Type B pancreatic cell (in vitro differentiated cells): ENCODE measurements at regions not wholly inside any gene's neighbourhood (a gene's known extent, or its start where the extent isn't known, plus 50 kb on each side); places are given as distances from the start of the nearest gene placed in this dataset.
"Not testable (repeated sequence)": the region's sequence is repeated elsewhere in the genome, so short reads cannot be mapped to it uniquely, and the experiment has no call there.

Experiments used
- DNase-seq: peaks from one replicate; pipeline ENCODE4 v3.0.0; 2021; ENCODE audit warnings: mixed read lengths; ENCODE audit not compliant: unreplicated experiment; ENCODE audit errors: extremely low spot score
- H3K27ac Mint-ChIP-seq: 2 replicates; pipeline ENCODE4 v1.8.0; 2021; ENCODE audit warnings: mild to moderate bottlenecking, mixed read lengths
- H3K27me3 Mint-ChIP-seq: 2 replicates; pipeline ENCODE4 v1.8.0; 2021; ENCODE audit warnings: mixed read lengths
- H3K36me3 Mint-ChIP-seq: 2 replicates; pipeline ENCODE4 v1.8.0; 2021; ENCODE audit warnings: mixed read lengths
- H3K4me1 Mint-ChIP-seq: one replicate; pipeline ENCODE4 v1.8.0; 2021; ENCODE audit warnings: mixed read lengths; ENCODE audit not compliant: unreplicated experiment
- H3K4me3 Mint-ChIP-seq: 2 replicates; pipeline ENCODE4 v1.8.0; 2021; ENCODE audit warnings: mild to moderate bottlenecking, mixed read lengths
- H3K9me3 Mint-ChIP-seq: 2 replicates; pipeline ENCODE4 v1.8.0; 2021; ENCODE audit warnings: mixed read lengths
- TF ChIP-seq, protein P1 (sequence below): fragments of 200-600 bp; sonication (generic); conservative IDR thresholded peaks from 2 replicates; pipeline ENCODE4 v1.5.0; 2021; ENCODE audit warnings: antibody characterized with exemption, mild to moderate bottlenecking

DNA sequence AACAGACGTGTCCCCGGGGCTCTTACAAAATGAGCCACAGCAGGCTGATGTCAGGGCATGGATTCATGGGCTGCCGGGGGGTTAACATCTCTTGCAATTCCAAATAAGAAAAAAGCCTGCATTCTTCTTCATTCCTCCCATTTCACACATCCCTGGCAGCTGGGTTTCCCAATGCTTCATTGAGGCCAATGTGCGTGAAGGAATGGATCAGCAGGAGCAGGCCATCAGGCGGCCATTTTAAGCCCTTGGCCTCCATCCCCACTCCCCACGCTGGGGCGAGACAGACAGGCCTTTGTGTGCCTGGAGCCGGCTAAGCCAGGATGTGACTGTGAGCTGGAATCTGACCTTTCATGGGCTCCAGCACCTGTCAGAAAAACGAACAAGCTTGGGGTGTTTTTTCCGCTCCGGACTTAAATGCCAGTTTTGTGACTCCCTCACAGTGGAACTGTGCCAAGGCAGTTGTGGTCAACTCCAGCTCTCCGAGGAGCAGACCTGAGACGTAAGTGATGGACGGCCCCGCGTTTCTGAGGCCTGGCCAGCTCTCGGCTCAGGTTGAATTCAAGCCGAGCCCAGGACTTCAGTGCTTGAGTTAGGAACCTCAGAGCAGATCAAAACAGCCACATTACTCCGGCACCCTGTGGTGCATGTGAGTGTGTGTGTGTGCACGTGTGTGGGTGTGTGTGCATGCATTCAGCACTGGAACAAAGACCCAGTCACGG, 133.1 kb downstream of the TMEM30B start:
- no peaks in the 10 kb centered on the region for H3K27me3 Mint-ChIP-seq
- peaks cover 11% of the 10 kb centered on the region for H3K36me3 Mint-ChIP-seq
- peak overlapping the region; percentile 14 for H3K27ac Mint-ChIP-seq
- H3K4me1 Mint-ChIP-seq, result peaks cover 61% of the 10 kb centered on the region
- no peak for DNase-seq
- peaks cover 17% of the 10 kb centered on the region for H3K9me3 Mint-ChIP-seq
- TF ChIP-seq, protein P1, sequence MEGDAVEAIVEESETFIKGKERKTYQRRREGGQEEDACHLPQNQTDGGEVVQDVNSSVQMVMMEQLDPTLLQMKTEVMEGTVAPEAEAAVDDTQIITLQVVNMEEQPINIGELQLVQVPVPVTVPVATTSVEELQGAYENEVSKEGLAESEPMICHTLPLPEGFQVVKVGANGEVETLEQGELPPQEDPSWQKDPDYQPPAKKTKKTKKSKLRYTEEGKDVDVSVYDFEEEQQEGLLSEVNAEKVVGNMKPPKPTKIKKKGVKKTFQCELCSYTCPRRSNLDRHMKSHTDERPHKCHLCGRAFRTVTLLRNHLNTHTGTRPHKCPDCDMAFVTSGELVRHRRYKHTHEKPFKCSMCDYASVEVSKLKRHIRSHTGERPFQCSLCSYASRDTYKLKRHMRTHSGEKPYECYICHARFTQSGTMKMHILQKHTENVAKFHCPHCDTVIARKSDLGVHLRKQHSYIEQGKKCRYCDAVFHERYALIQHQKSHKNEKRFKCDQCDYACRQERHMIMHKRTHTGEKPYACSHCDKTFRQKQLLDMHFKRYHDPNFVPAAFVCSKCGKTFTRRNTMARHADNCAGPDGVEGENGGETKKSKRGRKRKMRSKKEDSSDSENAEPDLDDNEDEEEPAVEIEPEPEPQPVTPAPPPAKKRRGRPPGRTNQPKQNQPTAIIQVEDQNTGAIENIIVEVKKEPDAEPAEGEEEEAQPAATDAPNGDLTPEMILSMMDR, result no peak
- H3K4me3 Mint-ChIP-seq, result no peak overlapping the region

DNA sequence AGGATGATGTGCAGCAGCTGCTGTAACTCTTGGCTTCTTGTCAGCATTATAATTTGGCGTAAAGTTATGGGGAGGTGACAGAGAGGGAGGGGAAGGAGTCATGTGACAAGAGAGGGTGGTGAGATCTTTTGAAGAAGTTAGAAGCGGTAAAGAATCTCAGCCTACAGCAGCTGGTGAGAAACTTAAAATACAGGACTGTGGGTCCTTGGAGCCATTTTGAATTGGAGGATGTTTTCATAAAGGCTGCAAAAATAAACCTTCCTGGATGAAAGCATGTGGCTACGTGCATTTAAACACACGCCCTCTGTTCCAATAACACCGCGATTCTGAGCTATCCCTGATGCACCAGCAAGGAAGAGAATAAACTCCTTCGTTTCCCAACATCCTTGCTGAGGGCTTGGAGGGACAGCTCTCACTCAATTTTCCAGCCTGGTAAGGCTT, 133.7 kb downstream of the TMEM30B start:
- Mint-ChIP-seq H3K27me3 (no peaks in the 10 kb centered on the region), H3K27ac (peak overlapping the region; percentile 14), H3K4me1 (peaks cover 55% of the 10 kb centered on the region), H3K4me3 (no peak overlapping the region), H3K36me3 (peaks cover 11% of the 10 kb centered on the region), H3K9me3 (peaks cover 19% of the 10 kb centered on the region)
- no peak for DNase-seq
- TF ChIP-seq, protein P1, result no peak

DNA sequence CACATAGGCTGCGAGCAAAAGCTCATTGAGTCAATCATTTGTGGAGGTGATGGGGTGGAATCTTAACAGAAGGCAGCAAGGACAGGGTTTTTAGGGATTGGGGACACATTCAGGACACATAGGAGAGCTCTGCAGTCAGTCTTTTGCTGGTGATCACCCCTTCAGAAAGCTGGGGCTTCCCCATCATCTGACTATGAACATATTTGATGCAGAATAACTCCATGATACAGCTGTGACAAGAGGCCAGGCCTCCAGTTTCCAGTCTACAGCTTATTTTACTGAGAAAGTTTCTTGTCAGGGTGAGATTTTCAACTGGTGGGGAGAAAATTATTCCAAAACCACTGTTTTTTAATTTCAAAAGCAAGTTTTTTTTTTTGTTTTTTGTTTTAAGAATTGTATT, 134.2 kb downstream of the TMEM30B start:
- Mint-ChIP-seq H3K4me3 (no peak overlapping the region), H3K9me3 (peaks cover 19% of the 10 kb centered on the region), H3K27me3 (no peaks in the 10 kb centered on the region), H3K27ac (no peak overlapping the region), H3K36me3 (peaks cover 11% of the 10 kb centered on the region), H3K4me1 (peaks cover 55% of the 10 kb centered on the region)
- DNase-seq, result no peak
- TF ChIP-seq, protein P1, result no peak

DNA sequence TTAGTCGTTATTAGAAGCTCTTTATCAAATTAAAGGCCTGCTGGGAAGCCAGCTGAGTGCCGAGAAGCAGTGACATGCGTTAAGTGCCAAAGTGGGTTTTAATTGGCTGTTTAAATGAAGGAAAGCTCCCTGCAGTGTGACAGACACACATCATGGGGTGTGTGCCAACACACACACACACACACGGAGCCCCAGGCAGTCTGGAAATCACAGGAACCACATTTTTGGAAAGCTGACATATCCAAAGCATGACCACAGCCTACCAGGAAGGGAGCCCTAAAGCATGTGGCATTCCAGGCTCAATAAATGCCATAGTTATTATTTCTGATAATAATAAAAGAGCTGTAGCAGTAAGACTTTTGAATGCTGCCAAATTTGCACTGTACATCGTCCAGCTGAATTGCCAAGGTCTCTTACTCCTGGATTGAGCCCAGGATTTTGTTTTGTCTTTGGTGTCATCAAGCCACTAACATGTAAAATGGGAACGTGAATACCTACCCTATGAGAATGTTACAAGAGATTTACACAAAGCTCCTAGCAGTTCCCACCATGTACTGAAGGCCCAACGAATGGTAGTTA, 135.1 kb downstream of the TMEM30B start:
- Mint-ChIP-seq H3K36me3 (peaks cover 11% of the 10 kb centered on the region), H3K4me3 (peak overlapping the region; percentile 48), H3K27ac (peak overlapping the region; percentile 12), H3K27me3 (no peaks in the 10 kb centered on the region), H3K9me3 (peaks cover 19% of the 10 kb centered on the region), H3K4me1 (peaks cover 50% of the 10 kb centered on the region)
- DNase-seq, result no peak
- TF ChIP-seq, protein P1, result no peak

DNA sequence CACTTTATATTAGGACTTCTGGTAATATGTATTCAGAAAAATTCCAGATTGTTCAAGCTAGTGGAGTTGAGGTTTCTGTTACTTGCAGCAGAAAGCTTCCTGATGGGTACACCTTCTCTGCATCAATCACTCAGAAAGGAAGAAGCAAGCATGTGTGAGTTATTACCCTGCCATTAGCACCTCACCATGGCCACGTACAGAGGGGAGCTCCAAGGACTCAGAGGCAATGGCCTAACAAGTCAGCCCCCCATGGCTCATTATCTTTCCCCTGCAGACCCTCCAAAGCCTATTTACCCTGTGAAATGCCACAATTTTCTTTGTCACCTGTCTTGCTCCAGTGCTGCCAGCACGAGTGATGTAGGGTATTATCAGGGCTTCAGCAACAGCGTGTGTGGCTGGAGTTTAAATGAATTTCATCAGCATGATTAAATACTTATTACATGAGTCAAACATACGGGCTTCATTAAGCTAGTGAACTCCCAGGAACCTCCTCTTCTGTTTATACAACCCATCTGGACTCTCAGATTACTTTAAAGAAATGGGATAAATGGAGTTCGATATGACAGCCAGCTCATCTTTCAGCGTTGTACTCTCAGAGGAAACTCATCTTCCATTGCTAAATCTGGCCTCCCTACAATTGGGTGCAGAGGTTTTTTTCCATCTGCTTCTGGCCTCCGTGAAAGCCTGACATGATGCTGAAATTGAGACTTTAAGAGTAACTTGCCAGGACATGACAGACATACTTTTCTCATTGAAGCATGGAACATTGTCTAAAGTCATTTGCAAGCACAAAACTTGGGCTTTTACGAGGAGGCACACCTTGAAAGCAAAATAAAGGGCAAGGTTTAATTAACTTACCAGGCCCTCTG, 135.9 kb downstream of the TMEM30B start:
- H3K4me1 Mint-ChIP-seq, result peaks cover 46% of the 10 kb centered on the region
- H3K27me3 Mint-ChIP-seq, result no peaks in the 10 kb centered on the region
- TF ChIP-seq, protein P1, result no peak
- no peak for DNase-seq
- peaks cover 19% of the 10 kb centered on the region for H3K9me3 Mint-ChIP-seq
- peaks cover 11% of the 10 kb centered on the region for H3K36me3 Mint-ChIP-seq
- H3K4me3 Mint-ChIP-seq, result peak overlapping the region; percentile 48
- peak overlapping the region; percentile 12 for H3K27ac Mint-ChIP-seq

DNA sequence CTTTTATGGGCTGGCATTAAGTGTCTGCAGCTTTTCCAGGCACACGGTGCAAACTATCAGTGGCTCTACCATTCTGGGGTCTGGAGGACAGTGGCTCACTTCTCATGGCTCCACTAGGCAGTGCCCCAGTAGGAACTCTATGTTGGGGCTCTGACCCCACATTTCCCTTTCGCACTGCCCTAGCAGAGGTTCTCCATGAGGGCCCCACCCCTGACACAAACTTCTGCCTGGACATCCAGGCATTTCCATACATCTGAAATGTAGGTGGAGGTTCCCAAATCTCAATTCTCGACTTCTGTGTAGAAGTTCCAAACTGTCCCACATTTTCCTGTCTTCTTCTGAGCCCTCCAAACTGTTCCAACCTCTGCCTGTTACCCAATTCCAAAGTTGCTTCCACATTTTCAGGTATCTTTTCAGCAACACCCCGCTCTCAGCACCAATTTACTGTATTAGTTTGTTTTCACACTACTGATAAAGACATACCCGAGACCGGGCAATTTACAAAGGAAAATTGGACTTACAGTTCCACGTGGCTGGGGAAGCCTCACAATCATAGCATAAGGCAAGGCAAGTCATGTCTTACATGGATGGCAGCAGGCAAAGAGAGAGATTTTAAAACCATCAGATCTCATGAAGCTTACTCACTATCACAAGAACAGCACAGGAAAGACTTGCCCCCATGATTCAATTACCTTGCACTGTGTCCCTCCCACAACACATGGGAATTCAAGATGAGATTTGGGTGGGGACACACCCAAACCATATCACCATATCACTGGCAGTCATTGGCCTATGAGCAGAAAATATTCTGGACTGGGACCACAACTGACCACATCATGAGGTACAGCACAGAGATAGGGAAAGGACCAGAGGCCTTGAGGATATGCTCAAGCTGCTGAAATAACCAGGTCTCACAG, 136.8 kb downstream of the TMEM30B start:
- peaks cover 37% of the 10 kb centered on the region for H3K4me1 Mint-ChIP-seq
- DNase-seq, H3K27me3 Mint-ChIP-seq: not testable (repeated sequence)
- peaks cover 11% of the 10 kb centered on the region for H3K36me3 Mint-ChIP-seq
- H3K27ac Mint-ChIP-seq, result peak overlapping the region; percentile 19
- peak overlapping the region; percentile 3 for H3K4me3 Mint-ChIP-seq
- H3K9me3 Mint-ChIP-seq, result peaks cover 19% of the 10 kb centered on the region
